ENCODE measurements at regions not wholly inside any gene's neighbourhood (a gene's known extent, or its start where the extent isn't known, plus 50 kb on each side); places are given as distances from the start of the nearest gene placed in this dataset.

- FAIRE-seq (no peak), DNase-seq (ENCODE audit: insufficient read length) (no peak)
- TF ChIP-seq TAF1 (IDR thresholded peaks at IDR 0.05; ENCODE audit: borderline replicate concordance, low read depth, low read length) (no peak), POLR2A (IDR thresholded peaks at IDR 0.05; ENCODE audit: low read depth, low read length) (no peak), POLR2AphosphoS5 (IDR thresholded peaks at IDR 0.05; ENCODE audit: low read depth, low read length) (no peak)
These were observed 68.6 kb upstream of the FOXA2 start for GRCh38 chr20:22652681-22653588.

- DNase-seq (ENCODE audit: insufficient read length), result no peak
- no peak for FAIRE-seq
- TF ChIP-seq POLR2AphosphoS5 (IDR thresholded peaks at IDR 0.05; ENCODE audit: low read depth, low read length) (no peak), POLR2A (IDR thresholded peaks at IDR 0.05; ENCODE audit: low read depth, low read length) (no peak), TAF1 (IDR thresholded peaks at IDR 0.05; ENCODE audit: borderline replicate concordance, low read depth, low read length) (no peak)
These were observed 69.6 kb upstream of the FOXA2 start for GRCh38 chr20:22653658-22654642.

GRCh38 chr20:22663528-22664025 lies 79.2 kb upstream of the FOXA2 start:
- TF ChIP-seq POLR2AphosphoS5 (IDR thresholded peaks at IDR 0.05; ENCODE audit: low read depth, low read length), result no peak
- TF ChIP-seq POLR2A (IDR thresholded peaks at IDR 0.05; ENCODE audit: low read depth, low read length), result no peak
- no peak for TF ChIP-seq TAF1 (IDR thresholded peaks at IDR 0.05; ENCODE audit: borderline replicate concordance, low read depth, low read length)
- FAIRE-seq, result no peak
- no peak for DNase-seq (ENCODE audit: insufficient read length)

- DNase-seq (ENCODE audit: insufficient read length) (no peak), FAIRE-seq (no peak)
- TF ChIP-seq POLR2AphosphoS5 (IDR thresholded peaks at IDR 0.05; ENCODE audit: low read depth, low read length) (no peak), POLR2A (IDR thresholded peaks at IDR 0.05; ENCODE audit: low read depth, low read length) (no peak), TAF1 (IDR thresholded peaks at IDR 0.05; ENCODE audit: borderline replicate concordance, low read depth, low read length) (no peak)
These were observed 82.8 kb upstream of the FOXA2 start for GRCh38 chr20:22667198-22667597.

- FAIRE-seq (no peak), DNase-seq (ENCODE audit: insufficient read length) (no peak)
- TF ChIP-seq TAF1 (IDR thresholded peaks at IDR 0.05; ENCODE audit: borderline replicate concordance, low read depth, low read length), result no peak
- TF ChIP-seq POLR2AphosphoS5 (IDR thresholded peaks at IDR 0.05; ENCODE audit: low read depth, low read length), result no peak
- TF ChIP-seq POLR2A (IDR thresholded peaks at IDR 0.05; ENCODE audit: low read depth, low read length), result no peak
These were observed 87.8 kb upstream of the FOXA2 start for GRCh38 chr20:22672191-22672590.

GRCh38 chr20:22673467-22673866 lies 89.1 kb upstream of the FOXA2 start:
- FAIRE-seq (no peak), DNase-seq (ENCODE audit: insufficient read length) (no peak)
- no peak for TF ChIP-seq POLR2AphosphoS5 (IDR thresholded peaks at IDR 0.05; ENCODE audit: low read depth, low read length)

- DNase-seq (ENCODE audit: insufficient read length) (no peak), FAIRE-seq (no peak)
- no peak for TF ChIP-seq TAF1 (IDR thresholded peaks at IDR 0.05; ENCODE audit: borderline replicate concordance, low read depth, low read length)
These were observed 91.0 kb upstream of the FOXA2 start for GRCh38 chr20:22675341-22675740.

GRCh38 chr20:22678678-22679077 lies 94.3 kb upstream of the FOXA2 start:
- FAIRE-seq (no peak), DNase-seq (ENCODE audit: insufficient read length) (no peak)

GRCh38 chr20:22679197-22679596 lies 94.8 kb upstream of the FOXA2 start:
- DNase-seq (ENCODE audit: insufficient read length), result no peak
- no peak for FAIRE-seq
- TF ChIP-seq POLR2AphosphoS5 (IDR thresholded peaks at IDR 0.05; ENCODE audit: low read depth, low read length), result no peak
- TF ChIP-seq POLR2A (IDR thresholded peaks at IDR 0.05; ENCODE audit: low read depth, low read length), result no peak

More at GRCh38 chr20:22678678-22679077, 94.3 kb upstream of the FOXA2 start:
- no peak for TF ChIP-seq TAF1 (IDR thresholded peaks at IDR 0.05; ENCODE audit: borderline replicate concordance, low read depth, low read length)
- TF ChIP-seq POLR2AphosphoS5 (IDR thresholded peaks at IDR 0.05; ENCODE audit: low read depth, low read length), result no peak
- TF ChIP-seq POLR2A (IDR thresholded peaks at IDR 0.05; ENCODE audit: low read depth, low read length), result no peak

- no peak for TF ChIP-seq POLR2A (IDR thresholded peaks at IDR 0.05; ENCODE audit: low read depth, low read length)
- no peak for TF ChIP-seq TAF1 (IDR thresholded peaks at IDR 0.05; ENCODE audit: borderline replicate concordance, low read depth, low read length)
- no peak for TF ChIP-seq POLR2AphosphoS5 (IDR thresholded peaks at IDR 0.05; ENCODE audit: low read depth, low read length)
- no peak for FAIRE-seq
- no peak for DNase-seq (ENCODE audit: insufficient read length)
These were observed 95.8 kb upstream of the FOXA2 start for GRCh38 chr20:22680031-22680740.

Measured in GM12892 (cell line).